Kidney epithelial cell (primary cell): ENCODE measurements at regions not wholly inside any gene's neighbourhood (a gene's known extent, or its start where the extent isn't known, plus 50 kb on each side); places are given as distances from the start of the nearest gene placed in this dataset.
"Not testable (repeated sequence)": the region's sequence is repeated elsewhere in the genome, so short reads cannot be mapped to it uniquely, and the experiment has no call there.

Source experiments
- DNase-seq: peaks from one replicate; pipeline ENCODE4 v3.0.0-alpha.2; 2010; ENCODE audit warnings: low read depth
- H3K27me3 ChIP-seq: 2 replicates; pipeline ENCODE4 v1.6.0; 2011; ENCODE audit warnings: low read length; ENCODE audit not compliant: control insufficient read depth, insufficient read depth
- H3K36me3 ChIP-seq: 2 replicates; pipeline ENCODE4 v1.5.1; 2011; ENCODE audit warnings: low read length; ENCODE audit not compliant: control insufficient read depth, insufficient read depth
- H3K4me3 ChIP-seq: 2 replicates; pipeline ENCODE4 v1.5.1; 2011; ENCODE audit warnings: low read depth, mild to moderate bottlenecking, control low read depth, low read length
- TF ChIP-seq, protein P1 (sequence below): IDR thresholded peaks from 2 replicates; pipeline ENCODE4 v1.5.1; 2011; ENCODE audit warnings: mild to moderate bottlenecking, moderate library complexity, low read length, control low read depth, inconsistent platforms; ENCODE audit not compliant: insufficient read depth, poor library complexity, severe bottlenecking

DNA sequence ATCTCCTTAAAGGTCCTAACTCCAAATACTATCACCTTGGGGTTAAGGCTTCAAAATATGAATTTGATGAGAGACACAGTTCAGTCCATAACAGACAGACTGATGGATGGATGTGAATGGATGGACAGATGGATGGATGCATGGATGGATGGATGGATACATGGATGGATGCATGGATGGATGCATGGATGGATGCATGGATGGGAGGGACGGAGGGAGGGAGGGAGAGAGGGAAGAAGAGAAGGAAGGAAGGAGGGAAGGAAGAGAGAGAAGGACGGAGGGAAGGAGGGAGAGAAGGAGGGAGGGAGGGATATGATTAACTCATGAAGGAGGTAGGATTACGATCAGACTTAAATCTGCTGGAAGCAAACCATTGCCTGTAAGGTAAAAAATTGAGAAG is 192.4 kb downstream of the LRRN1 start:
- no peaks in the 10 kb centered on the region for H3K36me3 ChIP-seq
- no peak for DNase-seq
- no peaks in the 10 kb centered on the region for H3K27me3 ChIP-seq
- TF ChIP-seq, protein P1, sequence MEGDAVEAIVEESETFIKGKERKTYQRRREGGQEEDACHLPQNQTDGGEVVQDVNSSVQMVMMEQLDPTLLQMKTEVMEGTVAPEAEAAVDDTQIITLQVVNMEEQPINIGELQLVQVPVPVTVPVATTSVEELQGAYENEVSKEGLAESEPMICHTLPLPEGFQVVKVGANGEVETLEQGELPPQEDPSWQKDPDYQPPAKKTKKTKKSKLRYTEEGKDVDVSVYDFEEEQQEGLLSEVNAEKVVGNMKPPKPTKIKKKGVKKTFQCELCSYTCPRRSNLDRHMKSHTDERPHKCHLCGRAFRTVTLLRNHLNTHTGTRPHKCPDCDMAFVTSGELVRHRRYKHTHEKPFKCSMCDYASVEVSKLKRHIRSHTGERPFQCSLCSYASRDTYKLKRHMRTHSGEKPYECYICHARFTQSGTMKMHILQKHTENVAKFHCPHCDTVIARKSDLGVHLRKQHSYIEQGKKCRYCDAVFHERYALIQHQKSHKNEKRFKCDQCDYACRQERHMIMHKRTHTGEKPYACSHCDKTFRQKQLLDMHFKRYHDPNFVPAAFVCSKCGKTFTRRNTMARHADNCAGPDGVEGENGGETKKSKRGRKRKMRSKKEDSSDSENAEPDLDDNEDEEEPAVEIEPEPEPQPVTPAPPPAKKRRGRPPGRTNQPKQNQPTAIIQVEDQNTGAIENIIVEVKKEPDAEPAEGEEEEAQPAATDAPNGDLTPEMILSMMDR, result no peak
- H3K4me3 ChIP-seq, result no peak overlapping the region

DNA sequence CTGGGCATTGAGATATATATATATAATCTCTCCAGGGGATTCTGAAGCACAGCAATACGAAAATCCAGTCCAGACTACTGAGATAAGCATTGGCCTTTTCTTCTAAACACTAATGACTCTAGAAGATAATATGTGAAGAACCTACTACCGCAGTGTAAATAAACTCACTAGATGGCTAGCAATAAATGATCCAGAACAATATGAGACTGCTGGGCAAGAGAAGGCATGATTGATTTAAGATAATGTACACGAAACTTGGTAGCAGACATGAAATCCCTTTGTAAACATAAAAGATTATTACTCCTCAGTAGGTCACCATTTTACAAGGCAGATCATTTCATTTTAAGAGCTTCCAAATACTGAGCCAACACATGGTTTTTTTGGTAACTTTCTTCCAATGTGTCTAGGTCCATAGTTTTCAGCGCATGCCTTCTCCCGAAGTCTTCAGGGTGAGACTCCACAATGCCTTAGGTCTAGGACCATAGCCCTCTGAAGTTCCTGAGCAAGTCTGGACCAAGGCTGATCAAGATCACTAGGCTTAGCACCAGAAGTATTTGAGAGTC is 193.2 kb downstream of the LRRN1 start:
- no peaks in the 10 kb centered on the region for H3K27me3 ChIP-seq
- no peaks in the 10 kb centered on the region for H3K36me3 ChIP-seq
- TF ChIP-seq, protein P1, result no peak
- H3K4me3 ChIP-seq, result no peak overlapping the region
- no peak for DNase-seq

DNA sequence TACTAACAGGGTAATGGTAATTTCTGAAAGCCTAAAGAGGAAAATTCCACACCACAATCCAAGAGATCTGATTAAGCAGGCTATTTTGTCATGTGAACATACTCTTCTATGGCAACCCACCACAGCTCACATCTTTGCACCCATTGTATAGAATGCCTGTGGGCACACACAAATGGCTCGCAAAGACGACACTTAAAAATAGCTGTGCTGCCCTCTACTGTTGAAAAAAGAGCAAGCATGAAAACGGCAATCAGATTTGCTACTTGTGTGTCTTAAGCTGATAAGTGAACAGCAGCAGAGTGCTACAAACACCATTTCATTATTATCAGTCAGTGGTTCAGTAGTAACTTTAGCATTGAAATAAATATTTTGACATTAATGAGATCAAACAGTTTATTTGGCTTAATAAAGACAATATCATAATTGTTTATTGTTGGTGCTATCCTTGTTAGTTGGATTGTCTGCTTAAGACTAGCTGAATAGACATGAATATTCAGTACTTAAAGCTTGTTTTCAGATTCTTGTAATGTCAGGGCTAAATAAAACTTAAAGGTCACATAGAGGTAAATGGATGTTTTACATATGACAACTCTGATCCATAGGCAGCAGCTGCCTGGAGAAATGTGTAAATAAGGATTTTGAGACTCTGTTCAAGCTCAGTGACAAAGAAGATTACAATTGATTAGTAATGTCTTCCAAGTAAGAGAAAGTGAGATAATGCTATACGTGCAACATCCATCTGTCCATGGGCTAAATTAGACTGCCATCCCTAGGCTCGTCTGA is 199.1 kb downstream of the LRRN1 start:
- TF ChIP-seq, protein P1, result peak; percentile 55
- no peaks in the 10 kb centered on the region for H3K36me3 ChIP-seq
- no peak overlapping the region for H3K4me3 ChIP-seq
- DNase-seq, result peak; percentile 29
- no peaks in the 10 kb centered on the region for H3K27me3 ChIP-seq

DNA sequence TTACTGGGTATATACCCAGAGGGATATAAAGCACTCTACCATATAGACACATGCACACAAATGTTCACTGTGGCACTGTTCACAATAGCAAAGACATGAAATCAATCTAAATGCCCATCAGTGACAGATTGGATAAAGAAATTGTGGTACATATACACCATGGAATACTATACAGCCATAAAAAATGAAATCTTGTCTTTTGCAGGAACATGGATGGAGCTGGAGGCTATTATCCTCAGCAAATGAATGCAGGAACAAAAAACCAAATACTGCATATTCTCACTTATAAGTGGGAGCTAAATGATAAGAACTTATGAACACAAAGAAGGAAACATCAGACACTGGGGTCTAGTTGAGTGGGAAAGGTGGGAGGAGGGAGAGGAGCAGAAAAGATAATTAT is 200.1 kb downstream of the LRRN1 start:
- not testable (repeated sequence) for H3K36me3 ChIP-seq, DNase-seq

DNA sequence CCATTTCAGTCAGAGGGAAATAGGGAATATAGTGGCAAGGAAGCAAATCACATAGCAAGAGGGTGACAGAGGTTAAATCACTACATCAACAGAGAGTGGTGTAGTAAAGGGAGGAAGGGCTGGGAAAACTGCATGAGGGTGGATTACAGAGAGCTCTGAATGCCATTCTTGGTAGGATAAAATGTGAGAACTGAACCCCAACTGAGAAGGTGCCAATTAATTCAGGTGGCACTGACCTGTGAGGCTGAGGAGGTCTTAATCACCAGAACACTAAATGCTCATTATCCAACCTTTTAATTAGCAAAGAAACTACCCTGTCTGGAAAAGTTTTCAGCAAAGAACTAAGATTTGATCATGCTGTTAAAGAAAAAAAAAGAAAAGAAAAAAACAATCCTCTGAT is 202.7 kb downstream of the LRRN1 start:
- TF ChIP-seq, protein P1, result no peak
- no peaks in the 10 kb centered on the region for H3K36me3 ChIP-seq
- no peak for DNase-seq
- H3K4me3 ChIP-seq, result no peak overlapping the region
- no peaks in the 10 kb centered on the region for H3K27me3 ChIP-seq

More for the DNA sequence above, 200.1 kb downstream of the LRRN1 start:
- H3K27me3 ChIP-seq, H3K4me3 ChIP-seq: not testable (repeated sequence)

DNA sequence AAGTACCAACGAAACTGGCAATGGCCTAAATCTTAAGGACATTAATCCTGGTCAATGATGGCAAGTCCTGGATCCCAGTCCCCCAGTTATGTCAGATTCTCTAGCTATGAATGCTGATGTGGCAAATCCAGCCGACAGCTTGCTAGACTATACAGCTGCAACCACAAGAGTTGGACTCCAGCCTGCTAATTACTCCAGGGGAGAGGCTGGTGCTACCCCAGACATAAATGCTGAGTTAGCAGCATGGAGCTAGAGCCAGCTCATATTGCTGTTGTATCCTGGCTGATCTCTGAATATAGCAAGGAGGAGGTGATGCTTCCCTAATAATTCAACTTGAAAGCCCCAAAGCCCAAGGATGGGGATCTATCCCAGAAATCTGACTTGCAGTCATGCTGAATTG is 207.1 kb downstream of the LRRN1 start:
- no peak for DNase-seq
- Histone ChIP-seq H3K27me3 (no peaks in the 10 kb centered on the region), H3K36me3 (no peaks in the 10 kb centered on the region), H3K4me3 (no peak overlapping the region)
- TF ChIP-seq, protein P1, result no peak
